ENCODE measurements at regions not wholly inside any gene's neighbourhood (a gene's known extent, or its start where the extent isn't known, plus 50 kb on each side); places are given as distances from the start of the nearest gene placed in this dataset.

GRCh38 chr7:115632636-115633035, 397.9 kb downstream of the TFEC start:
- H3K4me3 Mint-ChIP-seq, result no peak overlapping the region
- DNase-seq (ENCODE audit: low spot score) (no peak), ATAC-seq (no peak)
- no peaks in the 10 kb centered on the region for H3K27me3 ChIP-seq (ENCODE audit: insufficient read depth)
- H3K9me3 Mint-ChIP-seq, result no peaks in the 10 kb centered on the region
- H3F3A ChIP-seq (replicated peaks; ENCODE audit: low read depth), result no peaks in the 10 kb centered on the region
- no peaks in the 10 kb centered on the region for H3K4me1 Mint-ChIP-seq
- no peaks in the 10 kb centered on the region for H3K36me3 Mint-ChIP-seq (ENCODE audit: low read depth)
- no peaks in the 10 kb centered on the region for H3K36me3 ChIP-seq (ENCODE audit: insufficient read depth)
- H3K27ac Mint-ChIP-seq, result no peak overlapping the region
- no peak overlapping the region for H3K4me2 ChIP-seq
- no peaks in the 10 kb centered on the region for H3K4me1 ChIP-seq (ENCODE audit: insufficient read depth)
- no peak overlapping the region for H3K4me3 ChIP-seq
- H4K20me1 ChIP-seq (replicated peaks; ENCODE audit: insufficient read depth), result no peaks in the 10 kb centered on the region
- H3K9me2 ChIP-seq (ENCODE audit: insufficient read depth), result peaks cover 4% of the 10 kb centered on the region
- TF ChIP-seq ZNF114 (CRISPR knock-in tag; IDR thresholded peaks at IDR 0.05) (no peak), POLR2AphosphoS5 (IDR thresholded peaks at IDR 0.05; ENCODE audit: low read depth) (no peak), EZH2phosphoT487 (IDR thresholded peaks at IDR 0.05; ENCODE audit: unreplicated experiment) (no peak), ETS1 (IDR thresholded peaks at IDR 0.05) (no peak), CTCF (conservative IDR thresholded peaks at IDR 0.05; ENCODE audit: low read depth in 2 of 2) (no peak), ZNF462 (CRISPR knock-in tag; IDR thresholded peaks at IDR 0.05) (no peak), ZNF331 (CRISPR knock-in tag; IDR thresholded peaks at IDR 0.05; ENCODE audit: low read depth) (no peak), JUNB (IDR thresholded peaks at IDR 0.05; ENCODE audit: unreplicated experiment) (no peak), EZH2 (IDR thresholded peaks at IDR 0.05; ENCODE audit: low read depth, unreplicated experiment) (no peak), CREB1 (CRISPR knock-in tag; IDR thresholded peaks at IDR 0.05; ENCODE audit: low read depth) (no peak), STAT1 (IDR thresholded peaks at IDR 0.05; ENCODE audit: unreplicated experiment) (no peak), NANOG (IDR thresholded peaks at IDR 0.05; ENCODE audit: borderline replicate concordance) (no peak)
- TF ChIP-seq, protein P1, sequence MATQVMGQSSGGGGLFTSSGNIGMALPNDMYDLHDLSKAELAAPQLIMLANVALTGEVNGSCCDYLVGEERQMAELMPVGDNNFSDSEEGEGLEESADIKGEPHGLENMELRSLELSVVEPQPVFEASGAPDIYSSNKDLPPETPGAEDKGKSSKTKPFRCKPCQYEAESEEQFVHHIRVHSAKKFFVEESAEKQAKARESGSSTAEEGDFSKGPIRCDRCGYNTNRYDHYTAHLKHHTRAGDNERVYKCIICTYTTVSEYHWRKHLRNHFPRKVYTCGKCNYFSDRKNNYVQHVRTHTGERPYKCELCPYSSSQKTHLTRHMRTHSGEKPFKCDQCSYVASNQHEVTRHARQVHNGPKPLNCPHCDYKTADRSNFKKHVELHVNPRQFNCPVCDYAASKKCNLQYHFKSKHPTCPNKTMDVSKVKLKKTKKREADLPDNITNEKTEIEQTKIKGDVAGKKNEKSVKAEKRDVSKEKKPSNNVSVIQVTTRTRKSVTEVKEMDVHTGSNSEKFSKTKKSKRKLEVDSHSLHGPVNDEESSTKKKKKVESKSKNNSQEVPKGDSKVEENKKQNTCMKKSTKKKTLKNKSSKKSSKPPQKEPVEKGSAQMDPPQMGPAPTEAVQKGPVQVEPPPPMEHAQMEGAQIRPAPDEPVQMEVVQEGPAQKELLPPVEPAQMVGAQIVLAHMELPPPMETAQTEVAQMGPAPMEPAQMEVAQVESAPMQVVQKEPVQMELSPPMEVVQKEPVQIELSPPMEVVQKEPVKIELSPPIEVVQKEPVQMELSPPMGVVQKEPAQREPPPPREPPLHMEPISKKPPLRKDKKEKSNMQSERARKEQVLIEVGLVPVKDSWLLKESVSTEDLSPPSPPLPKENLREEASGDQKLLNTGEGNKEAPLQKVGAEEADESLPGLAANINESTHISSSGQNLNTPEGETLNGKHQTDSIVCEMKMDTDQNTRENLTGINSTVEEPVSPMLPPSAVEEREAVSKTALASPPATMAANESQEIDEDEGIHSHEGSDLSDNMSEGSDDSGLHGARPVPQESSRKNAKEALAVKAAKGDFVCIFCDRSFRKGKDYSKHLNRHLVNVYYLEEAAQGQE (IDR thresholded peaks at IDR 0.05; ENCODE audit: unreplicated experiment), result no peak
- H2AFZ ChIP-seq, result no peak overlapping the region
- H3K27ac ChIP-seq (ENCODE audit: low read depth), result no peak overlapping the region
- no peaks in the 10 kb centered on the region for H3K79me2 ChIP-seq (replicated peaks; ENCODE audit: insufficient read depth)
- no peaks in the 10 kb centered on the region for H3K27me3 Mint-ChIP-seq (ENCODE audit: insufficient read depth, low read depth, poor library complexity)
